Head of caudate nucleus (tissue), 42 donors: ENCODE measurements at regions not wholly inside any gene's neighbourhood (a gene's known extent, or its start where the extent isn't known, plus 50 kb on each side); places are given as distances from the start of the nearest gene placed in this dataset.
A peak's percentile ranks its signal among the peaks of the same experiment; 100 is the strongest.
"Not testable (repeated sequence)": the region's sequence is repeated elsewhere in the genome, so short reads cannot be mapped to it uniquely, and the experiment has no call there.

Experiments used
- DNase-seq, 42 donors: peaks; one replicate each; pipeline versions ENCODE4 v3.0.0 to v3.0.0-alpha.2; 2020 to 2021; ENCODE audit warnings: mixed read lengths in 7 of 42
- intact Hi-C: fragments of 100-400 bp; cut with DNase I; formaldehyde crosslinking; loops from one replicate; pipeline ENCODE4 v1.15.0; 2022

- no peak for DNase-seq
- intact Hi-C loops = no loop called here
Measured at GRCh38 chr6:134797400-134798113, 152.3 kb downstream of the ALDH8A1 start.

GRCh38 chr6:134795691-134796090, 154.2 kb downstream of the ALDH8A1 start:
- DNase-seq = peak in 1 of 42 donors; percentile 6
- intact Hi-C loops = no loop called here

- intact Hi-C loops = no loop called here
- DNase-seq = no peak
Measured at GRCh38 chr6:134795001-134795400, 154.9 kb downstream of the ALDH8A1 start.

GRCh38 chr6:134791243-134791843, 158.6 kb downstream of the ALDH8A1 start:
- DNase-seq = not testable (repeated sequence)

GRCh38 chr6:134787261-134787877, 162.5 kb downstream of the ALDH8A1 start:
- intact Hi-C loops = no loop called here
- no peak for DNase-seq

More at GRCh38 chr6:134791243-134791843, 158.6 kb downstream of the ALDH8A1 start:
- intact Hi-C loops = not testable (repeated sequence)

- intact Hi-C loops = no loop called here
- DNase-seq = no peak
Measured at GRCh38 chr6:134784336-134784735, 165.6 kb downstream of the ALDH8A1 start.

- no peak for DNase-seq
- intact Hi-C loops = no loop called here
Measured at GRCh38 chr6:134778431-134778830, 171.5 kb downstream of the ALDH8A1 start.

GRCh38 chr6:134774201-134774638, 175.7 kb downstream of the ALDH8A1 start:
- intact Hi-C loops = no loop called here
- DNase-seq = no peak

GRCh38 chr6:134772671-134773360, 177.1 kb downstream of the ALDH8A1 start:
- no peak for DNase-seq
- intact Hi-C loops = no loop called here

- no peak for DNase-seq
- intact Hi-C loops = no loop called here
Measured at GRCh38 chr6:134768931-134769330, 181.0 kb downstream of the ALDH8A1 start.

- intact Hi-C loops = no loop called here
- no peak for DNase-seq
Measured at GRCh38 chr6:134766497-134766896, 183.4 kb downstream of the ALDH8A1 start.

- DNase-seq = no peak
- intact Hi-C loops = no loop called here
Measured at GRCh38 chr6:134764741-134765140, 185.2 kb downstream of the ALDH8A1 start.

GRCh38 chr6:134763575-134763974, 186.3 kb downstream of the ALDH8A1 start:
- DNase-seq, intact Hi-C loops: not testable (repeated sequence)

- intact Hi-C loops = no loop called here
- DNase-seq = no peak
Measured at GRCh38 chr6:134758621-134759020, 191.3 kb downstream of the ALDH8A1 start.

- intact Hi-C loops = no loop called here
- no peak for DNase-seq
Measured at GRCh38 chr6:134757911-134758361, 192.0 kb downstream of the ALDH8A1 start.

- intact Hi-C loops = no loop called here
- no peak for DNase-seq
Measured at GRCh38 chr6:134756374-134757025, 193.4 kb downstream of the ALDH8A1 start.

GRCh38 chr6:134754013-134754690, 195.7 kb downstream of the ALDH8A1 start:
- no peak for DNase-seq
- intact Hi-C loops = no loop called here

GRCh38 chr6:134753001-134753400, 196.9 kb downstream of the ALDH8A1 start:
- intact Hi-C loops = no loop called here

GRCh38 chr6:134752445-134752844, 197.5 kb downstream of the ALDH8A1 start:
- no peak for DNase-seq
- intact Hi-C loops = no loop called here

More at GRCh38 chr6:134753001-134753400, 196.9 kb downstream of the ALDH8A1 start:
- no peak for DNase-seq
